ENCODE measurements at regions not wholly inside any gene's neighbourhood (a gene's known extent, or its start where the extent isn't known, plus 50 kb on each side); places are given as distances from the start of the nearest gene placed in this dataset.
"Not testable (repeated sequence)": the region's sequence is repeated elsewhere in the genome, so short reads cannot be mapped to it uniquely, and the experiment has no call there.

DNA sequence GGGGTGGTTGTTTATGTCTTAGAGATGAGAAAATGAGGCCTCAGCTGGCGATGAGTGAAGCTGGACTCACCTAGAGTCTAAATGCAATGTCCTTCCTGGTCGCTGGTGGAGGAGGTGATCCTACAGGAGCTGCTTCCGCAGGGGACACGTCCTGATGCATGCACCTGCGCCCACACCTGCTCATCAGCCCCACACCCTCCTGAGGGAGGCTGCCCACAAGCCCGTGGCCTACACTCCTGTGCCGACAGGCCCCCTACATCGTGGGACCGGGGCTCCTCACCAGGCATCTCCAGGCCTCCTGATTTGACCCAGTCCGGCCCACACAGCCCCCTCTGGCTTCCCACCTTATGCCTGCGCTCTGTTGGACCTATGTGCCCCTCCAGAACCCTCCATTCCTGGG lies 857.2 kb downstream of the TBC1D22A start:
- Histone ChIP-seq H3K9ac (ENCODE audit: low read depth in 1 of 2, low read length in 2 of 2) (no peak overlapping the region), H3K4me1 (ENCODE audit: control insufficient read depth in 1 of 2, insufficient read depth in 2 of 2, low read length in 2 of 2) (no peaks in the 10 kb centered on the region), H3K27me3 (ENCODE audit: control insufficient read depth in 1 of 2, insufficient read depth in 2 of 2, low read length in 2 of 2) (no peaks in the 10 kb centered on the region), H3K9me3 (ENCODE audit: control insufficient read depth in 1 of 2, low read length in 2 of 2) (no peaks in the 10 kb centered on the region), H3K4me3 (ENCODE audit: low read depth in 1 of 2, low read length in 2 of 2) (no peak overlapping the region), H3K27ac (ENCODE audit: low read depth, low read length) (no peak overlapping the region), H3K36me3 (ENCODE audit: control insufficient read depth in 1 of 2, insufficient read depth in 2 of 2, low read length in 2 of 2) (no peaks in the 10 kb centered on the region)

GRCh38 chr22:47618180-47619010 lies 855.9 kb downstream of the TBC1D22A start:
- no peaks in the 10 kb centered on the region for H3K4me1 ChIP-seq (ENCODE audit: control insufficient read depth in 1 of 2, insufficient read depth in 2 of 2, low read length in 2 of 2)
- H3K27me3 ChIP-seq (ENCODE audit: control insufficient read depth in 1 of 2, insufficient read depth in 2 of 2, low read length in 2 of 2): no peaks in the 10 kb centered on the region
- no peak overlapping the region for H3K4me3 ChIP-seq (ENCODE audit: low read depth in 1 of 2, low read length in 2 of 2)
- no peaks in the 10 kb centered on the region for H3K36me3 ChIP-seq (ENCODE audit: control insufficient read depth in 1 of 2, insufficient read depth in 2 of 2, low read length in 2 of 2)
- H3K9me3 ChIP-seq (ENCODE audit: control insufficient read depth in 1 of 2, low read length in 2 of 2): no peaks in the 10 kb centered on the region
- no peak overlapping the region for H3K27ac ChIP-seq (ENCODE audit: low read depth, low read length)
- H3K9ac ChIP-seq (ENCODE audit: low read depth in 1 of 2, low read length in 2 of 2): no peak overlapping the region

DNA sequence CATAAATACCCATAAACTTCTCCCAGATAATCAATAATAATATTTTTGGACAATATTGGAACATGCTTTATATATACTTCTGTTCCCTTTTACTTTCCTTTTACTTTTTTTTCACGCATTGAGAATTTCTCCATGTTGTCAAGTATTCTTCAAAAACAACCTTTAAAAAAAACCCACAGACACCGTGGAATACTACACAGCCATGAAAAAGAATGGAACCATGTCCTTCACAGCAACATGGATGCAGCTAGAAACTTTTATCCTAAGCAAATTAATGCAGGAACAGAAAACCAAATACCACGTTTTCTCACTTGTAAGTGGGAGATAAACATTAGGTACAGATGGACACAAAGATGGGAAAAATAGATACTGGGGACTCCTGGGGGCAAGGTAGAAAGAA lies 854.7 kb downstream of the TBC1D22A start:
- Histone ChIP-seq H3K4me1 (ENCODE audit: control insufficient read depth in 1 of 2, insufficient read depth in 2 of 2, low read length in 2 of 2) (no peaks in the 10 kb centered on the region), H3K36me3 (ENCODE audit: control insufficient read depth in 1 of 2, insufficient read depth in 2 of 2, low read length in 2 of 2) (no peaks in the 10 kb centered on the region), H3K27ac (ENCODE audit: low read depth, low read length) (no peak overlapping the region), H3K27me3 (ENCODE audit: control insufficient read depth in 1 of 2, insufficient read depth in 2 of 2, low read length in 2 of 2) (no peaks in the 10 kb centered on the region), H3K4me3 (ENCODE audit: low read depth in 1 of 2, low read length in 2 of 2) (no peak overlapping the region), H3K9ac (ENCODE audit: low read depth in 1 of 2, low read length in 2 of 2) (no peak overlapping the region), H3K9me3 (ENCODE audit: control insufficient read depth in 1 of 2, low read length in 2 of 2) (no peaks in the 10 kb centered on the region)

GRCh38 chr22:47616396-47617020 lies 854.1 kb downstream of the TBC1D22A start:
- Histone ChIP-seq H3K36me3 (ENCODE audit: control insufficient read depth in 1 of 2, insufficient read depth in 2 of 2, low read length in 2 of 2) (no peaks in the 10 kb centered on the region), H3K4me3 (ENCODE audit: low read depth in 1 of 2, low read length in 2 of 2) (no peak overlapping the region), H3K27me3 (ENCODE audit: control insufficient read depth in 1 of 2, insufficient read depth in 2 of 2, low read length in 2 of 2) (no peaks in the 10 kb centered on the region), H3K9me3 (ENCODE audit: control insufficient read depth in 1 of 2, low read length in 2 of 2) (no peaks in the 10 kb centered on the region), H3K27ac (ENCODE audit: low read depth, low read length) (no peak overlapping the region), H3K9ac (ENCODE audit: low read depth in 1 of 2, low read length in 2 of 2) (no peak overlapping the region), H3K4me1 (ENCODE audit: control insufficient read depth in 1 of 2, insufficient read depth in 2 of 2, low read length in 2 of 2) (no peaks in the 10 kb centered on the region)

DNA sequence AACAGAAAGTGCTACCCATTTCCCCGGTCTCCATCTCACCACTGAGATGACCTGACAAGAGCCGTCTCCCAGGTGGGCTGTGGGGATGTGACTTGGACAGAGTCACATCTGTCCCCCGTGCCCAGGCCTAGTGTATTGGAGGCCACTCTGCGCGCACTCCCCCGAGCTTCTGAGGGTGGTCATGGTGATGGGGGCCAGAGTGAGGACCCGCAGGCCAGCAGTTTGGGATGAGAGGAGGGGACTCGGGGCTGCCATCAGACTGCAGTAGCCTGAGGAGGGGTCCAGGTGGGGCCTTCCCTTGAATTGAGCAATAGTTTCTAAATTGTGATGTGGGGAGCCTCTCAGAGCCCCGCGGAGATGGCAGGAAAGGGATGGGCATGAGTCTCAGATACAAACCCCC lies 852.6 kb downstream of the TBC1D22A start:
- Histone ChIP-seq H3K27ac (ENCODE audit: low read depth, low read length) (no peak overlapping the region), H3K9me3 (ENCODE audit: control insufficient read depth in 1 of 2, low read length in 2 of 2) (no peaks in the 10 kb centered on the region), H3K4me1 (ENCODE audit: control insufficient read depth in 1 of 2, insufficient read depth in 2 of 2, low read length in 2 of 2) (no peaks in the 10 kb centered on the region), H3K4me3 (ENCODE audit: low read depth in 1 of 2, low read length in 2 of 2) (no peak overlapping the region), H3K9ac (ENCODE audit: low read depth in 1 of 2, low read length in 2 of 2) (no peak overlapping the region), H3K36me3 (ENCODE audit: control insufficient read depth in 1 of 2, insufficient read depth in 2 of 2, low read length in 2 of 2) (no peaks in the 10 kb centered on the region), H3K27me3 (ENCODE audit: control insufficient read depth in 1 of 2, insufficient read depth in 2 of 2, low read length in 2 of 2) (no peaks in the 10 kb centered on the region)

DNA sequence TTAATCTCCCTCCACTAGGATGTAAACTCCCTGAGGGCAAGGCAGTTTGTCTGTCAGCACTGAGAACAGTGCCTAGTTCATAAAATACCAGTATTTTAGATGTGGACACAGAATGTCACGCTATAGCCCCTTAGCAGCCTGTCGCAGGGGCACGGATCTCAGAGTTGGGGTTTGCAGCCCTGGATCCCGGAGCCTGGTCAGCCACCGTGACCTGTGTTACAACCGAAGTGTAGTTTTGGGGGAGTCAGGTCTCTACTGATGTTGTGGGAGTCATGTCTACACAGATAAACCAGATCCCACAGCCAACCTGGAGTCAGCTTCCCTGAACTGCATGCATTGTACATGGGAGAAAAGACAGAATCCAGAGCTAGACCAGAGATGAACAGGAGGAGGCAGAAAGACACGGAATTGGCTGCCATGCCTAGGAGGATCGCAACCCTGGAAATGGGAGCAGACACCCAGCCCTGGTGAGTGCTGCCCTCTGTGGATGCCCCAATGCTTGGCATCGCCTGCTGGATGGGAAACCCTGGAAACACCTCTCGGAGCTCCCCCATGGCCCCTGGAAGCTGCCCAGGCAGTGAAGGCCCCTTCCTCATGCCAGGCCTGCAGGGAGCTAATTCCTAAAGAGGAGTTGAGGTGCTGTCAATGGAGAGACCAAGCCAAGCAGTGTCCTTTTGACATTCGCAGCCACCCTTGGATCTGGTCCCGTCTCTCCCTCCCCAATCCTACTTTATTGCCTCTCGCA lies 851.3 kb downstream of the TBC1D22A start:
- Histone ChIP-seq H3K4me1 (ENCODE audit: control insufficient read depth in 1 of 2, insufficient read depth in 2 of 2, low read length in 2 of 2) (no peaks in the 10 kb centered on the region), H3K36me3 (ENCODE audit: control insufficient read depth in 1 of 2, insufficient read depth in 2 of 2, low read length in 2 of 2) (no peaks in the 10 kb centered on the region), H3K4me3 (ENCODE audit: low read depth in 1 of 2, low read length in 2 of 2) (no peak overlapping the region), H3K9me3 (ENCODE audit: control insufficient read depth in 1 of 2, low read length in 2 of 2) (no peaks in the 10 kb centered on the region), H3K27me3 (ENCODE audit: control insufficient read depth in 1 of 2, insufficient read depth in 2 of 2, low read length in 2 of 2) (no peaks in the 10 kb centered on the region), H3K27ac (ENCODE audit: low read depth, low read length) (no peak overlapping the region), H3K9ac (ENCODE audit: low read depth in 1 of 2, low read length in 2 of 2) (no peak overlapping the region)

GRCh38 chr22:47613181-47613580 lies 850.7 kb downstream of the TBC1D22A start:
- not testable (repeated sequence) for H3K9me3 ChIP-seq (ENCODE audit: control insufficient read depth in 1 of 2, low read length in 2 of 2); H3K27me3 ChIP-seq (ENCODE audit: control insufficient read depth in 1 of 2, insufficient read depth in 2 of 2, low read length in 2 of 2); H3K4me3 ChIP-seq (ENCODE audit: low read depth in 1 of 2, low read length in 2 of 2); H3K4me1 ChIP-seq (ENCODE audit: control insufficient read depth in 1 of 2, insufficient read depth in 2 of 2, low read length in 2 of 2); H3K27ac ChIP-seq (ENCODE audit: low read depth, low read length); H3K9ac ChIP-seq (ENCODE audit: low read depth in 1 of 2, low read length in 2 of 2); H3K36me3 ChIP-seq (ENCODE audit: control insufficient read depth in 1 of 2, insufficient read depth in 2 of 2, low read length in 2 of 2)

- Histone ChIP-seq H3K36me3 (ENCODE audit: control insufficient read depth in 1 of 2, insufficient read depth in 2 of 2, low read length in 2 of 2) (no peaks in the 10 kb centered on the region), H3K9ac (ENCODE audit: low read depth in 1 of 2, low read length in 2 of 2) (no peak overlapping the region), H3K4me1 (ENCODE audit: control insufficient read depth in 1 of 2, insufficient read depth in 2 of 2, low read length in 2 of 2) (no peaks in the 10 kb centered on the region), H3K27ac (ENCODE audit: low read depth, low read length) (no peak overlapping the region), H3K9me3 (ENCODE audit: control insufficient read depth in 1 of 2, low read length in 2 of 2) (no peaks in the 10 kb centered on the region), H3K4me3 (ENCODE audit: low read depth in 1 of 2, low read length in 2 of 2) (no peak overlapping the region), H3K27me3 (ENCODE audit: control insufficient read depth in 1 of 2, insufficient read depth in 2 of 2, low read length in 2 of 2) (no peaks in the 10 kb centered on the region)
These were observed 850.0 kb downstream of the TBC1D22A start for GRCh38 chr22:47612311-47612910.

GRCh38 chr22:47610764-47611163 lies 848.3 kb downstream of the TBC1D22A start:
- Histone ChIP-seq H3K9me3 (ENCODE audit: control insufficient read depth in 1 of 2, low read length in 2 of 2) (no peaks in the 10 kb centered on the region), H3K27ac (ENCODE audit: low read depth, low read length) (no peak overlapping the region), H3K4me3 (ENCODE audit: low read depth in 1 of 2, low read length in 2 of 2) (no peak overlapping the region), H3K36me3 (ENCODE audit: control insufficient read depth in 1 of 2, insufficient read depth in 2 of 2, low read length in 2 of 2) (no peaks in the 10 kb centered on the region), H3K9ac (ENCODE audit: low read depth in 1 of 2, low read length in 2 of 2) (no peak overlapping the region), H3K4me1 (ENCODE audit: control insufficient read depth in 1 of 2, insufficient read depth in 2 of 2, low read length in 2 of 2) (no peaks in the 10 kb centered on the region), H3K27me3 (ENCODE audit: control insufficient read depth in 1 of 2, insufficient read depth in 2 of 2, low read length in 2 of 2) (no peaks in the 10 kb centered on the region)

- Histone ChIP-seq H3K27ac (ENCODE audit: low read depth, low read length) (no peak overlapping the region), H3K4me3 (ENCODE audit: low read depth in 1 of 2, low read length in 2 of 2) (no peak overlapping the region), H3K36me3 (ENCODE audit: control insufficient read depth in 1 of 2, insufficient read depth in 2 of 2, low read length in 2 of 2) (no peaks in the 10 kb centered on the region), H3K9ac (ENCODE audit: low read depth in 1 of 2, low read length in 2 of 2) (no peak overlapping the region), H3K4me1 (ENCODE audit: control insufficient read depth in 1 of 2, insufficient read depth in 2 of 2, low read length in 2 of 2) (no peaks in the 10 kb centered on the region), H3K27me3 (ENCODE audit: control insufficient read depth in 1 of 2, insufficient read depth in 2 of 2, low read length in 2 of 2) (no peaks in the 10 kb centered on the region), H3K9me3 (ENCODE audit: control insufficient read depth in 1 of 2, low read length in 2 of 2) (no peaks in the 10 kb centered on the region)
These were observed 847.8 kb downstream of the TBC1D22A start for GRCh38 chr22:47610281-47610680.

Data from duodenal mucosa (tissue), 2 donors.